ENCODE measurements at regions not wholly inside any gene's neighbourhood (a gene's known extent, or its start where the extent isn't known, plus 50 kb on each side); places are given as distances from the start of the nearest gene placed in this dataset.

GRCh38 chr7:10038351-10038750 lies 935.3 kb upstream of the PHF14 start:
- DNase-seq, result no peak

GRCh38 chr7:10040674-10041073 lies 933.0 kb upstream of the PHF14 start:
- DNase-seq, result no peak

- DNase-seq, result no peak
Measured at GRCh38 chr7:10070899-10071298, 902.8 kb upstream of the PHF14 start.

GRCh38 chr7:10075866-10076265 lies 897.8 kb upstream of the PHF14 start:
- DNase-seq, result no peak

- no peak for DNase-seq
Measured at GRCh38 chr7:10076660-10077300, 896.9 kb upstream of the PHF14 start.

- DNase-seq, result no peak
Measured at GRCh38 chr7:10079572-10079971, 894.1 kb upstream of the PHF14 start.

GRCh38 chr7:10082896-10083295 lies 890.8 kb upstream of the PHF14 start:
- DNase-seq, result no peak

- DNase-seq, result no peak
Measured at GRCh38 chr7:10083766-10084165, 889.9 kb upstream of the PHF14 start.

GRCh38 chr7:10085231-10085630 lies 888.4 kb upstream of the PHF14 start:
- no peak for DNase-seq

GRCh38 chr7:10100572-10100971 lies 873.1 kb upstream of the PHF14 start:
- DNase-seq, result no peak

GRCh38 chr7:10101351-10101750 lies 872.3 kb upstream of the PHF14 start:
- no peak for DNase-seq

- no peak for DNase-seq
Measured at GRCh38 chr7:10104292-10104691, 869.4 kb upstream of the PHF14 start.

GRCh38 chr7:10106609-10107008 lies 867.1 kb upstream of the PHF14 start:
- no peak for DNase-seq

- DNase-seq, result no peak
Measured at GRCh38 chr7:10116511-10116910, 857.2 kb upstream of the PHF14 start.

- no peak for DNase-seq
Measured at GRCh38 chr7:10117815-10118214, 855.9 kb upstream of the PHF14 start.

GRCh38 chr7:10120936-10121335 lies 852.7 kb upstream of the PHF14 start:
- no peak for DNase-seq

- DNase-seq, result no peak
Measured at GRCh38 chr7:10121631-10122030, 852.0 kb upstream of the PHF14 start.

GRCh38 chr7:10122551-10123100 lies 851.0 kb upstream of the PHF14 start:
- no peak for DNase-seq

GRCh38 chr7:10128748-10129147 lies 844.9 kb upstream of the PHF14 start:
- DNase-seq, result no peak

GRCh38 chr7:10138087-10138854 lies 835.4 kb upstream of the PHF14 start:
- DNase-seq, result no peak

- DNase-seq, result no peak
Measured at GRCh38 chr7:10146271-10146670, 827.4 kb upstream of the PHF14 start.

GRCh38 chr7:10156972-10157371 lies 816.7 kb upstream of the PHF14 start:
- no peak for DNase-seq

GRCh38 chr7:10181996-10182395 lies 791.7 kb upstream of the PHF14 start:
- no peak for DNase-seq

- DNase-seq, result no peak
Measured at GRCh38 chr7:10192074-10192473, 781.6 kb upstream of the PHF14 start.

Data from EL (cell line).